H9 (cell line): ENCODE measurements at regions not wholly inside any gene's neighbourhood (a gene's known extent, or its start where the extent isn't known, plus 50 kb on each side); places are given as distances from the start of the nearest gene placed in this dataset.

Source experiments
- DNase-seq: peaks from one replicate; pipeline ENCODE4 v3.0.0-alpha.2; 2017
- H2AFZ ChIP-seq: one replicate; pipeline ENCODE4 v1.6.1; 2013; ENCODE audit warnings: mild to moderate bottlenecking, low read length, control low read depth, moderate library complexity
- H2AK5ac ChIP-seq: 2 replicates; pipeline ENCODE4 v1.6.1; 2013; ENCODE audit warnings: low read length, control low read depth, mixed read lengths; ENCODE audit not compliant: insufficient read length
- H2BK120ac ChIP-seq: one replicate; pipeline ENCODE4 v1.6.1; 2013; ENCODE audit warnings: low read depth, mild to moderate bottlenecking, low read length, control low read depth, inconsistent platforms; ENCODE audit not compliant: poor library complexity, severe bottlenecking
- H2BK12ac ChIP-seq: 2 replicates; pipeline ENCODE4 v1.6.1; 2013; ENCODE audit warnings: low read length, control low read depth, mixed read lengths, low read depth; ENCODE audit not compliant: insufficient read length
- H2BK15ac ChIP-seq: 2 replicates; pipeline ENCODE4 v1.6.1; 2013; ENCODE audit warnings: low read depth, low read length, control low read depth
- H2BK20ac ChIP-seq: one replicate; pipeline ENCODE4 v1.6.1; 2013; ENCODE audit warnings: low read depth, mild to moderate bottlenecking, low read length, control low read depth, inconsistent platforms; ENCODE audit not compliant: poor library complexity, severe bottlenecking
- H2BK5ac ChIP-seq: 2 replicates; pipeline ENCODE4 v1.6.1; 2013; ENCODE audit warnings: low read length, control low read depth, mixed read lengths; ENCODE audit not compliant: insufficient read length
- H3K14ac ChIP-seq: 2 replicates; pipeline ENCODE4 v1.6.1; 2013; ENCODE audit warnings: low read length, control low read depth; ENCODE audit not compliant: insufficient read depth
- H3K18ac ChIP-seq: 2 replicates; pipeline ENCODE4 v1.6.1; 2013; ENCODE audit warnings: low read depth, mild to moderate bottlenecking, mixed read lengths, low read length, control low read depth; ENCODE audit not compliant: insufficient read length
- H3K23ac ChIP-seq: 2 replicates; pipeline ENCODE4 v1.6.1; 2013; ENCODE audit warnings: low read length, control low read depth, mixed read lengths, low read depth; ENCODE audit not compliant: insufficient read length
- H3K23me2 ChIP-seq: 2 replicates; pipeline ENCODE4 v1.6.1; 2013; ENCODE audit warnings: low read depth, mild to moderate bottlenecking, mixed read lengths, low read length, control low read depth; ENCODE audit not compliant: insufficient read length, poor library complexity, severe bottlenecking
- H3K27ac ChIP-seq: 2 replicates; pipeline ENCODE4 v1.5.1; 2013; ENCODE audit warnings: low read length, control low read depth, mixed read lengths, low read depth; ENCODE audit not compliant: insufficient read length
- H3K27me3 ChIP-seq: 2 replicates; pipeline ENCODE4 v1.6.1; 2013; ENCODE audit warnings: low read length, control low read depth, inconsistent platforms; ENCODE audit not compliant: insufficient read depth
- H3K4ac ChIP-seq: 2 replicates; pipeline ENCODE4 v1.6.1; 2013; ENCODE audit warnings: low read depth, mild to moderate bottlenecking, control low read depth, inconsistent platforms, low read length, moderate library complexity
- H3K4me1 ChIP-seq: 2 replicates; pipeline ENCODE4 v1.6.1; 2013; ENCODE audit warnings: low read length, control low read depth, inconsistent platforms; ENCODE audit not compliant: insufficient read depth
- H3K4me2 ChIP-seq: 2 replicates; pipeline ENCODE4 v1.6.1; 2013; ENCODE audit warnings: low read length, control low read depth, mixed read lengths; ENCODE audit not compliant: insufficient read length, insufficient read depth
- H3K56ac ChIP-seq: 2 replicates; pipeline ENCODE4 v1.6.1; 2013; ENCODE audit warnings: low read depth, mild to moderate bottlenecking, mixed read lengths, low read length, control low read depth; ENCODE audit not compliant: insufficient read length
- H3K79me1 ChIP-seq: 2 replicates; pipeline ENCODE4 v1.6.1; 2013; ENCODE audit warnings: low read depth, mild to moderate bottlenecking, moderate library complexity, low read length, control low read depth, inconsistent platforms; ENCODE audit not compliant: insufficient read depth, poor library complexity, severe bottlenecking
- H3K79me2 ChIP-seq: 2 replicates; pipeline ENCODE4 v1.6.1; 2013; ENCODE audit warnings: low read length, control low read depth, inconsistent platforms; ENCODE audit not compliant: insufficient read depth
- H3K9ac ChIP-seq: 2 replicates; pipeline ENCODE4 v1.6.1; 2013; ENCODE audit warnings: low read length, control low read depth, mixed read lengths; ENCODE audit not compliant: insufficient read length; ENCODE audit errors: extremely low read depth
- H3K9me3 ChIP-seq: one replicate; pipeline ENCODE4 v1.6.1; 2013; ENCODE audit warnings: low read depth, low read length, inconsistent platforms; ENCODE audit not compliant: control insufficient read depth
- H3T11ph ChIP-seq: one replicate; pipeline ENCODE4 v1.6.1; 2013; ENCODE audit warnings: mild to moderate bottlenecking, low read length, control low read depth, inconsistent platforms
- H4K20me1 ChIP-seq: one replicate; pipeline ENCODE4 v1.6.1; 2013; ENCODE audit not compliant: control insufficient read depth, insufficient read length, insufficient read depth
- H4K5ac ChIP-seq: 2 replicates; pipeline ENCODE4 v1.6.1; 2013; ENCODE audit warnings: low read depth, mild to moderate bottlenecking, mixed read lengths, low read length, control low read depth; ENCODE audit not compliant: insufficient read length
- H4K8ac ChIP-seq: replicated peaks from 2 replicates; pipeline ENCODE4 v1.6.1; 2013; ENCODE audit warnings: low read length, control low read depth, mixed read lengths, low read depth; ENCODE audit not compliant: insufficient read length
- H4K91ac ChIP-seq: 2 replicates; pipeline ENCODE4 v1.6.1; 2013; ENCODE audit warnings: low read depth, mild to moderate bottlenecking, moderate library complexity, mixed read lengths, low read length, control low read depth; ENCODE audit not compliant: insufficient read length
- H3K27ac Mint-ChIP-seq, 3 experiments: 2 replicates in 2 of 3; 3 replicates in 1 of 3; pipeline ENCODE4 v1.8.0; 2020 to 2021; ENCODE audit warnings: mixed read lengths in 3 of 3, mild to moderate bottlenecking in 1 of 3, moderate library complexity in 1 of 3
- H3K27me3 Mint-ChIP-seq: 2 replicates; pipeline ENCODE4 v1.8.0; 2021; ENCODE audit warnings: low read depth, mild to moderate bottlenecking, moderate library complexity, mixed read lengths
- H3K36me3 Mint-ChIP-seq, 3 experiments: 2 replicates in 2 of 3; 3 replicates in 1 of 3; pipeline ENCODE4 v1.8.0; 2020 to 2021; ENCODE audit warnings: low read depth in 3 of 3, mixed read lengths in 3 of 3; ENCODE audit not compliant: insufficient read depth in 1 of 3
- H3K4me1 Mint-ChIP-seq, 2 experiments: 2 replicates each; pipeline ENCODE4 v1.8.0; 2020; ENCODE audit warnings: mixed read lengths in 2 of 2
- H3K4me3 Mint-ChIP-seq, 2 experiments: 2 replicates in 1 of 2; 3 replicates in 1 of 2; pipeline ENCODE4 v1.8.0; 2020 to 2021; ENCODE audit warnings: mild to moderate bottlenecking in 2 of 2, mixed read lengths in 2 of 2, moderate library complexity in 1 of 2
- H3K9me3 Mint-ChIP-seq, 2 experiments: 2 replicates in 1 of 2; 3 replicates in 1 of 2; pipeline ENCODE4 v1.8.0; 2020; ENCODE audit warnings: mild to moderate bottlenecking in 2 of 2, mixed read lengths in 2 of 2, moderate library complexity in 1 of 2
- whole genome bisulfite sequencing: extraction: QIAGEN DNeasy Blood & Tissue Kit; methylation state at CpG from one replicate; pipeline ENCODE4 v1.1.7; 2013; ENCODE audit warnings: missing lambda C conversion rate, low lambda C conversion rate, mixed read lengths; ENCODE audit not compliant: insufficient read length; ENCODE audit errors: extremely low coverage; 5-methylcytosine and 5-hydroxymethylcytosine counted together
- TF ChIP-seq, protein P1 (sequence below): fragments of 200-600 bp; sonication (generic); conservative IDR thresholded peaks from 3 replicates; pipeline ENCODE4 v1.8.0; 2021; ENCODE audit warnings: antibody characterized with exemption, mild to moderate bottlenecking

- WGBS = no CpG with 5 or more reads among the region's 1 CpG
- Histone ChIP-seq H3T11ph (no peak overlapping the region), H3K79me1 (no peaks in the 10 kb centered on the region), H3K23ac (no peak overlapping the region), H2BK20ac (no peak overlapping the region), H3K27me3 (no peaks in the 10 kb centered on the region), H3K56ac (no peak overlapping the region), H3K18ac (no peak overlapping the region), H3K4me1 (no peaks in the 10 kb centered on the region), H3K9me3 (no peaks in the 10 kb centered on the region), H2AFZ (no peak overlapping the region), H3K23me2 (no peaks in the 10 kb centered on the region), H4K8ac (no peak overlapping the region), H2BK15ac (no peak overlapping the region), H3K14ac (no peak overlapping the region), H3K4me2 (no peak overlapping the region), H4K5ac (no peak overlapping the region), H3K9ac (no peak overlapping the region), H4K91ac (no peak overlapping the region), H2BK5ac (no peak overlapping the region), H3K79me2 (no peaks in the 10 kb centered on the region), H2AK5ac (no peak overlapping the region), H4K20me1 (no peaks in the 10 kb centered on the region), H3K27ac (no peak overlapping the region), H2BK120ac (no peak overlapping the region), H3K4ac (no peak overlapping the region), H2BK12ac (no peak overlapping the region)
- H3K9me3 Mint-ChIP-seq = no peaks in the 10 kb centered on the region
- H3K4me1 Mint-ChIP-seq = no peaks in the 10 kb centered on the region
- no peak for DNase-seq
- H3K4me3 Mint-ChIP-seq = no peak overlapping the region
- H3K27ac Mint-ChIP-seq = no peak overlapping the region
- H3K36me3 Mint-ChIP-seq = no peaks in the 10 kb centered on the region
- TF ChIP-seq, protein P1, sequence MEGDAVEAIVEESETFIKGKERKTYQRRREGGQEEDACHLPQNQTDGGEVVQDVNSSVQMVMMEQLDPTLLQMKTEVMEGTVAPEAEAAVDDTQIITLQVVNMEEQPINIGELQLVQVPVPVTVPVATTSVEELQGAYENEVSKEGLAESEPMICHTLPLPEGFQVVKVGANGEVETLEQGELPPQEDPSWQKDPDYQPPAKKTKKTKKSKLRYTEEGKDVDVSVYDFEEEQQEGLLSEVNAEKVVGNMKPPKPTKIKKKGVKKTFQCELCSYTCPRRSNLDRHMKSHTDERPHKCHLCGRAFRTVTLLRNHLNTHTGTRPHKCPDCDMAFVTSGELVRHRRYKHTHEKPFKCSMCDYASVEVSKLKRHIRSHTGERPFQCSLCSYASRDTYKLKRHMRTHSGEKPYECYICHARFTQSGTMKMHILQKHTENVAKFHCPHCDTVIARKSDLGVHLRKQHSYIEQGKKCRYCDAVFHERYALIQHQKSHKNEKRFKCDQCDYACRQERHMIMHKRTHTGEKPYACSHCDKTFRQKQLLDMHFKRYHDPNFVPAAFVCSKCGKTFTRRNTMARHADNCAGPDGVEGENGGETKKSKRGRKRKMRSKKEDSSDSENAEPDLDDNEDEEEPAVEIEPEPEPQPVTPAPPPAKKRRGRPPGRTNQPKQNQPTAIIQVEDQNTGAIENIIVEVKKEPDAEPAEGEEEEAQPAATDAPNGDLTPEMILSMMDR = no peak
- H3K27me3 Mint-ChIP-seq = no peaks in the 10 kb centered on the region
These were observed 428.4 kb upstream of the XYLT1 start for GRCh38 chr16:17899141-17899540.
